ENCODE measurements at regions not wholly inside any gene's neighbourhood (a gene's known extent, or its start where the extent isn't known, plus 50 kb on each side); places are given as distances from the start of the nearest gene placed in this dataset.

- Histone ChIP-seq H3K27ac (no peak overlapping the region), H3K4me1 (ENCODE audit: insufficient read depth) (no peaks in the 10 kb centered on the region), H3K9me3 (no peaks in the 10 kb centered on the region), H3K4me3 (no peak overlapping the region), H3K36me3 (no peaks in the 10 kb centered on the region), H3K27me3 (no peaks in the 10 kb centered on the region)
- TF ChIP-seq EP300 (IDR thresholded peaks at IDR 0.05): no peak
- TF ChIP-seq POLR2A (IDR thresholded peaks at IDR 0.05): no peak
- TF ChIP-seq CTCF (IDR thresholded peaks at IDR 0.05): no peak
- 82 to 95% (median 89%) methylated on average over 5 of the region's 5 CpGs for WGBS, 3 donors
- intact Hi-C loops (cut with DNase I): no loop called here
- DNase-seq: no peak
Measured at GRCh38 chr2:150042500-150043171, 444.8 kb downstream of the RND3 start.

- Histone ChIP-seq H3K36me3 (no peaks in the 10 kb centered on the region), H3K27me3 (no peaks in the 10 kb centered on the region), H3K4me1 (ENCODE audit: insufficient read depth) (no peaks in the 10 kb centered on the region), H3K4me3 (no peak overlapping the region), H3K9me3 (no peaks in the 10 kb centered on the region), H3K27ac (no peak overlapping the region)
- DNase-seq: no peak
- TF ChIP-seq EP300 (IDR thresholded peaks at IDR 0.05): no peak
- no peak for TF ChIP-seq POLR2A (IDR thresholded peaks at IDR 0.05)
- intact Hi-C loops (cut with DNase I): no loop called here
- WGBS, 3 donors: 93 to 96% (median 94%) methylated on average over 8 of the region's 8 CpGs
Measured at GRCh38 chr2:150041722-150042425, 445.6 kb downstream of the RND3 start.

GRCh38 chr2:150036622-150037021, 449.0 kb upstream of the MMADHC start:
- intact Hi-C loops (cut with DNase I): no loop called here
- Histone ChIP-seq H3K27ac (no peak overlapping the region), H3K36me3 (no peaks in the 10 kb centered on the region), H3K4me3 (no peak overlapping the region), H3K9me3 (no peaks in the 10 kb centered on the region), H3K4me1 (ENCODE audit: insufficient read depth) (no peaks in the 10 kb centered on the region), H3K27me3 (no peaks in the 10 kb centered on the region)
- no peak for DNase-seq
- TF ChIP-seq CTCF (IDR thresholded peaks at IDR 0.05): no peak
- no peak for TF ChIP-seq POLR2A (IDR thresholded peaks at IDR 0.05)
- no peak for TF ChIP-seq EP300 (IDR thresholded peaks at IDR 0.05)

GRCh38 chr2:150034665-150035064, 447.1 kb upstream of the MMADHC start:
- Histone ChIP-seq H3K4me3 (no peak overlapping the region), H3K27me3 (no peaks in the 10 kb centered on the region), H3K9me3 (no peaks in the 10 kb centered on the region), H3K27ac (no peak overlapping the region), H3K36me3 (no peaks in the 10 kb centered on the region), H3K4me1 (ENCODE audit: insufficient read depth) (peaks cover 4% of the 10 kb centered on the region)
- intact Hi-C loops (cut with DNase I): no loop called here
- 91 to 94% (median 93%) methylated on average over 3 of the region's 3 CpGs for WGBS, 3 donors
- no peak for DNase-seq
- TF ChIP-seq POLR2A (IDR thresholded peaks at IDR 0.05) (no peak), EP300 (IDR thresholded peaks at IDR 0.05) (no peak), CTCF (IDR thresholded peaks at IDR 0.05) (no peak)
